ACC112 (cell line): ENCODE measurements at regions not wholly inside any gene's neighbourhood (a gene's known extent, or its start where the extent isn't known, plus 50 kb on each side); places are given as distances from the start of the nearest gene placed in this dataset.
"Not testable (repeated sequence)": the region's sequence is repeated elsewhere in the genome, so short reads cannot be mapped to it uniquely, and the experiment has no call there.

Source experiments
- H2AFZ ChIP-seq: fragments of 200-600 bp; sonication (generic); one replicate; pipeline ENCODE4 v1.6.0; 2017; ENCODE audit warnings: antibody characterized with exemption, low read length; ENCODE audit not compliant: unreplicated experiment
- H3K27ac ChIP-seq: fragments of 200-600 bp; sonication (generic); 2 replicates; pipeline ENCODE4 v1.5.1; 2014; ENCODE audit warnings: low read depth, mild to moderate bottlenecking, antibody characterized with exemption, low read length, moderate library complexity
- H3K27me3 ChIP-seq: fragments of 200-600 bp; sonication (generic); 2 replicates; pipeline ENCODE4 v1.6.1; 2014; ENCODE audit warnings: mild to moderate bottlenecking, antibody characterized with exemption, low read length, moderate library complexity, mixed read lengths; ENCODE audit not compliant: insufficient read depth
- H3K36me3 ChIP-seq: fragments of 200-600 bp; sonication (generic); 2 replicates; pipeline ENCODE4 v1.6.1; 2016; ENCODE audit warnings: mild to moderate bottlenecking, antibody characterized with exemption, low read length, moderate library complexity, mixed read lengths; ENCODE audit not compliant: insufficient read depth
- H3K4me1 ChIP-seq: fragments of 200-600 bp; sonication (generic); one replicate; pipeline ENCODE4 v1.6.1; 2016; ENCODE audit warnings: low read length, mixed read lengths; ENCODE audit not compliant: insufficient read depth, unreplicated experiment, control insufficient read depth
- H3K4me3 ChIP-seq: fragments of 200-600 bp; sonication (generic); 2 replicates; pipeline ENCODE4 v1.5.1; 2014; ENCODE audit warnings: mild to moderate bottlenecking, low read depth, low read length
- H3K79me2 ChIP-seq: fragments of 200-600 bp; sonication (generic); one replicate; pipeline ENCODE4 v1.6.0; 2016; ENCODE audit warnings: low read length; ENCODE audit not compliant: control insufficient read depth, unreplicated experiment, insufficient read depth

DNA sequence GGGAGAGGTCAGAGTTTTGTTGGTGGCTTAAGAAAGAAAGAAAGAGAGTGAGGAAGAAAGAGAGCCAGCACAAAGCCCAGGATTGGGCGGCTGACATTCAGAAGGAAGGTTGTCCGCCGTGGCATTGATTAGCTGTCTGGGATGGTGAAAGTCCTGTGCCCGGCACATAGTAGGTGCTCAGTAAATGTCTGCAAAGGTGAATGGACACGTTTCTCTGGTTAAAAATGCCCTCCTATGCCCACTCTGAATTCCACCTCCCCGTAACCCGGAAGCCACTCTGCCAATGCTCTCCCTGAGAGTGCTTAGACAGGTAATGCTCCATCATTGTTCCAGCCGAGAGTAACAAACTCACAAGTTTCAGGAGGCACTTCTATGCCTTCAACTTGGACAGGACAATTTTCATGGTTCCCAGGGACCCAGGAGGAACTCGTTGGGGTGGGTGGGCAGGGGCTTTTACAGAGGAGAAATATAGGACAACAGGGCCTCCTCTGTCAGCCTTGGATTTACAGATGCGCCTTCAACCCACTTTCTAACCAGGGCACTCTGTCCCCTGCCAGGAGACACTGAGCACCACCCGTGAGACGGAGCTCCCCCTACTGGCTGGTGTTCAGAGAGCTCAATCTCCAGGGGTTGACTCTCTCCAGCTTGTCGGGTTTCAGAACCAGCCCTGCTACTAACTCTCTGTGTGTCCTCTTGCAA, 411.5 kb upstream of the ZMIZ1 start:
- Histone ChIP-seq H3K36me3 (no peaks in the 10 kb centered on the region), H3K4me3 (no peak overlapping the region), H2AFZ (no peak overlapping the region), H3K27ac (no peak overlapping the region), H3K79me2 (no peaks in the 10 kb centered on the region), H3K4me1 (no peaks in the 10 kb centered on the region), H3K27me3 (peaks cover 67% of the 10 kb centered on the region)

DNA sequence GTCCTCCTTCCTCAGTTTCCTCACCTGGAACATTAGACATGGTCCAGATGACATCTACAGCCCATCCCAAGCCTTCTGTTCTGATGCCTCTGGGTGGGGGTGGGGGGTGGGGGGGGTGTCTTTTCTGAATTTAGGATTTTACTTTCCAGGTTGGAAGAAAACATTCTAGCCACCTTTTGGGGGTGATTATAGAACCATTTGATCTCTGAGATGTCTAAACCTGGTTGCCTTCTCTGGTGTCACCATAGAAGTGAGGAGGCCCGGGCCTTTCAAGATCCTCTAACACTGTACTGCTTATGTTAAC, 411.0 kb upstream of the ZMIZ1 start:
- no peak overlapping the region for H3K27ac ChIP-seq
- no peak overlapping the region for H2AFZ ChIP-seq

DNA sequence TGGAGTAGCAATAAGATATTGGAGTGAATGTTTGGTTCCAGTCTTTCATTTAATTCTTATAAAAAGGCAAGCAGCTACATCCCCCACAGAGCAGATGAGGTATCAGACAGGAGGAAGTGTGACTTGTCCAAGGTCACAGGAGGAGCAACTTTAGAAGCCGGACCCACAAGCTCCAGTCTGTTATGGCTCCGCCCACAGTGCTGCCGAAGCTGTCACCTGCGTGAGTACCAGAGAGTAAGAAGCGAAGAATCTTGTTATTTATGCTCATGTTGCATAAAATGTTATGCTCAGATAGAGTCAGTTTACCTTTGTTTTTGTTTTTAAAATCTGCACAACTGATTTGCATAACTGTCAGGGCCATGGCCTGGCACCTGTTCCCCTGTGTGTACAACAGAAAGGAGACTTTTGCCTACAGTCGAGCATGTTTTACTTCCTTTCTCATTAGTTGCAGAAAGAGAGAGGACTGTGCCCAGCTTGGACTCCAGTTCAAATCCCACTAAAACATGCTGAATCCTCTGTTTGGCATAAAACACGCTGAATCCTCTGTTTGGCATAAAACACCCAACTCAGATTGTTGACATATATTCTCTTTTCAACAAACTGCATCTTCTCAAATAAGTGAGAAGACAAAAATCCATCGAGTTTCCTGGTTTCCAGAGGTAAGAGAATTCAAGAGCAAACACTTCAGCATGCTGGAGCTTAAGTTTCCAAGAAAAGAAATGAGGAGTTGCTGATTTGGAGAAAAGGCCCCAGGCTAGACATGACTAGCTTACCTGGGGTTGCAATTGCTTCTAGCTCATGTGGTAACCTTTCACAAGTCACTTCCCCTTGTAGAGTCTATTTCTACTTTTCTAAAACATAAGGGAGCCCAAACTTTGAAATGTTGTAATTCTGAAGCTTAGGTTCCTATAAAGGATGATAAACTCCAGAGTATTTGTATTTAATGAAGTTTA, 409.8 kb upstream of the ZMIZ1 start:
- Histone ChIP-seq H3K79me2 (no peaks in the 10 kb centered on the region), H3K27ac (no peak overlapping the region), H3K36me3 (no peaks in the 10 kb centered on the region), H3K4me3 (no peak overlapping the region), H3K4me1 (no peaks in the 10 kb centered on the region), H3K27me3 (peaks cover 66% of the 10 kb centered on the region), H2AFZ (no peak overlapping the region)

More for the DNA sequence above, 411.0 kb upstream of the ZMIZ1 start:
- H3K4me3 ChIP-seq, result no peak overlapping the region
- H3K36me3 ChIP-seq, result no peaks in the 10 kb centered on the region
- H3K79me2 ChIP-seq, result no peaks in the 10 kb centered on the region
- no peaks in the 10 kb centered on the region for H3K4me1 ChIP-seq
- H3K27me3 ChIP-seq, result peaks cover 67% of the 10 kb centered on the region

DNA sequence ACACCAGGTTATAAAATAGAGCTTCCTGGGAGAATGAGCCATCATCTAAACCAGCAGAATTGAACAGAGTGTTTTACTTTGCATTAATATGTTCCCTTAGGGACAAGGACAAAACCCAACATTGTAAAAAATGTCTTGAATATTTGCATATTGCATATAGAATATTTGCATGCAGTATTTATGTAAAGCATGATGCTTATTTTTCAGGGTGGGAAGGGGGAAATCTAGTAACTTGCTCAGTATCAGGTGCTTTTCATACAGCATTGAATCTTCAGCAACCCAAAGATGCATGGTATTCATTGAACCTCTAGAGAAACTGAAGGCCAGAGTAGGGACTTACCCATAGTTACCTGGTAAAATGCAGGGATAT, 409.2 kb upstream of the ZMIZ1 start:
- no peak overlapping the region for H3K27ac ChIP-seq
- no peak overlapping the region for H2AFZ ChIP-seq
- H3K36me3 ChIP-seq, result no peaks in the 10 kb centered on the region
- H3K4me3 ChIP-seq, result no peak overlapping the region
- no peaks in the 10 kb centered on the region for H3K79me2 ChIP-seq
- H3K4me1 ChIP-seq, result no peaks in the 10 kb centered on the region
- H3K27me3 ChIP-seq, result peaks cover 65% of the 10 kb centered on the region

DNA sequence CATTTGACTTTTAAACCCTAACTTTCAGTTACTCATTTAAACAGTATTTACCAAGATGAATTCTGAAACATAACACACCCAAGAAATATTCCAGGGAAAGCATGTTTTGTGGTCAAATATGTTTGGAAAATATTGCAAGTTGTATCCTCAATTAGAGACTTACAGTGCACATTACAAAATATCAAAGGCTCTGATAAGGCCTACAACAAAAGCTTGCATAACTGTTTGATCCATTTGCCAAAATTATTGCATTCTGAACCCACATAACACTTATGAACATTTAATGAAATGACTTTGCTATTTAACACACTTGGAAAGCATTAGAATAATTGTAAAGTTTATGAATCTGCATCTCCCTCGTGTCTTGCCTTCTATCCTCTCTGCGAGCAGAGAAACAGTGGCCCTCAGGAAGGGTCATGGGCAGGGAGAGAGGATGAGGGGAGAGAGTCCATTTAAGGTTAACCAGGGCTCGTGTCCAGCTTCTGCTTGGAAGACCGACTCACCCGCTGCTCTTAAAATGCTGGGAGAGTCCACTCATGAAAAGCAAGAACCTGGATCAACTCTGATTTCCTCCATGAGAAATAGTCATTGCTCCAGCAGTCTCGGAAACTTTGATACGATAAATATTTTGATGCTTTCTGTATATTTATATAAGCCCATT, 408.2 kb upstream of the ZMIZ1 start:
- Histone ChIP-seq H3K36me3 (no peaks in the 10 kb centered on the region), H2AFZ (no peak overlapping the region), H3K4me1 (no peaks in the 10 kb centered on the region), H3K27me3 (peaks cover 65% of the 10 kb centered on the region), H3K27ac (no peak overlapping the region), H3K4me3 (no peak overlapping the region), H3K79me2 (no peaks in the 10 kb centered on the region)

DNA sequence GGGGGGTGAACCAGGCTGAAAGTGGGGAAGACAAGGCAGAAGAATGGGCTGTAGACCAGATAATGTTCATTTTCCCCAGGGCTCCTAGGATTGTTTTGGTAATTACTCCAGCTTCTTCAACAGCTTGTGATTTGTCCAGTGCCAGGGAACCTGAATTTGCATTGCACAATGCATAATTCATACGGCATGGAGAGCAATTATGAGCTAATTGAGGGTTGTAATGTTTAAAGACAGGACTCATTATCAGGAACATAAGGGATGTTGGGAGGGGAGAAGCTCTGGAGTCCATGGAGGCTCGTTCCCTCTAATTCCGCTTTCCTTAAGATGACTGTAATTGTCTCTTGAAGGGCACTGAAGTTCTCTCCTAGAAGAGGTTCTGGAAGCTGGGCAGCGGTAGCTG, 405.0 kb upstream of the ZMIZ1 start:
- H3K36me3 ChIP-seq, result no peaks in the 10 kb centered on the region

DNA sequence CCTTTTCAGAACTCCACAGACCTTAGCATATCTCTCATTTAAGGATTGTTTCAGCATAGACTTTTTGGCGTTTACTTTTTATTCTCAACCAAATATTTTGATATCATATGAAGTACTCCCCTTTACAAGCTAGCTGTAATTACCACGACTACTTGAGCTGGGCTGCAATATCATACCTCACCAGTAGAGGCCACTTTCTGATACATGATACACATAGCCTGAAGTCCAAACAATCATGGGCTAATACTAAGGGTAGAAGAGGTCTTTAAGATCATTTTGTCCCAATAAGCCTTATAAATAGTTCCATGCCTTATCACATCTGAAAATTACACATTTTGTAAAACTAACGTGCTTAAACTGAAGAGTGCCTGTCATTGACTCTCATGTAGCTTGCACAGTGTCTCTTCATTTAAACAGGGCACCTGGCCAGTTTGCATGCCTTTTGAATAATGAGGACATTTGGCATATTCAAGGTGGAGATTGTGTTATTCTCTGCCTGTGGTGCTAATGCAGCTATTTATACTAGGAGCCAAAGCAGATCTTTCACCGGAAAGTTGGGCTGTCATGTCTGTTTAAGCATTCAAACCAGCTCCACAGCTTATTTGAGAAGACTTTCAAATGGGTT, 403.7 kb upstream of the ZMIZ1 start:
- no peak overlapping the region for H2AFZ ChIP-seq
- H3K4me1 ChIP-seq, result no peaks in the 10 kb centered on the region
- no peaks in the 10 kb centered on the region for H3K36me3 ChIP-seq
- no peak overlapping the region for H3K4me3 ChIP-seq
- H3K79me2 ChIP-seq, result no peaks in the 10 kb centered on the region
- H3K27ac ChIP-seq, result no peak overlapping the region
- H3K27me3 ChIP-seq, result peaks cover 58% of the 10 kb centered on the region

More for the DNA sequence above, 405.0 kb upstream of the ZMIZ1 start:
- Histone ChIP-seq H3K79me2 (no peaks in the 10 kb centered on the region), H3K27ac (no peak overlapping the region), H3K4me1 (no peaks in the 10 kb centered on the region), H3K27me3 (peaks cover 68% of the 10 kb centered on the region), H2AFZ (no peak overlapping the region), H3K4me3 (no peak overlapping the region)

DNA sequence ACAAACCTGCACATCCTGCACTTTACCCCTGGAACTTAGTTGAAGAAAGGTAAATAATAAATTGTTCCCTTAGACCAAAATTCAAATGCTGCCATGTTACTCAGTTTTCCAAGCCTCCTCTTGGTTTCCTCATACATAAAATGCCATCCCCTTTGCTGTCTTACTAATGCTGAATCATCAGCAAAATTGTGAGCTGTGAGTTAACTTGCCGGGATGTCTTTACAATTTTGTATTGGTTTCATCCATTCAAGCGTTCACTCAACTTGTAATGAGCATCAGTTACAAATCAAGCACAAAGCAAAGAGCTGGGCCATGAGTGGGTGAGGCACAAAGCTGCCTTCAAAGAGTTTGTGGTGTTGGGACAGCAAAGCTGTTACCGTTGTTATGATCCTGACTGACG, 395.8 kb upstream of the ZMIZ1 start:
- no peaks in the 10 kb centered on the region for H3K79me2 ChIP-seq

DNA sequence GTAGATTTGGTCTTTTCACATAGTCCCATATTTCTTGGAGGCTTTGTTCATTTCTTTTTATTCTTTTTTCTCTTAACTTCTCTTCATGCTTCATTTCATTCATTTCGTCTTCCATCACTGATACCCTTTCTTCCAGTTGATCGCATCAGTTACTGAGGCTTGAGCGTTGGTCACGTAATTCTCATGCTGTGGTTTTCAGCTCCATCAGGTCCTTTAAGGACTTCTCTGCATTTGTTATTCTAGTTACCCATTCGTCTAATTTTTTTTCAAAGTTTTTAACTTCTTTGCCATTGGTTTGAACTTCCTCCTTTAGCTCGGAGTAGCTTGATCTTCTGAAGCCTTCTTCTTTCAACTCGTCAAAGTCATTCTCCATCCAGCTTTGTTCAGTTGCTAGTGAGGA, 387.6 kb upstream of the ZMIZ1 start:
- H3K27me3 ChIP-seq, result peaks cover 19% of the 10 kb centered on the region
- H3K36me3 ChIP-seq, H3K4me1 ChIP-seq, H3K4me3 ChIP-seq, H3K79me2 ChIP-seq, H3K27ac ChIP-seq, H2AFZ ChIP-seq: not testable (repeated sequence)

More for the DNA sequence above, 395.8 kb upstream of the ZMIZ1 start:
- Histone ChIP-seq H3K27ac (no peak overlapping the region), H3K4me3 (no peak overlapping the region), H3K4me1 (peaks cover 2% of the 10 kb centered on the region), H2AFZ (no peak overlapping the region), H3K36me3 (no peaks in the 10 kb centered on the region), H3K27me3 (peaks cover 29% of the 10 kb centered on the region)

DNA sequence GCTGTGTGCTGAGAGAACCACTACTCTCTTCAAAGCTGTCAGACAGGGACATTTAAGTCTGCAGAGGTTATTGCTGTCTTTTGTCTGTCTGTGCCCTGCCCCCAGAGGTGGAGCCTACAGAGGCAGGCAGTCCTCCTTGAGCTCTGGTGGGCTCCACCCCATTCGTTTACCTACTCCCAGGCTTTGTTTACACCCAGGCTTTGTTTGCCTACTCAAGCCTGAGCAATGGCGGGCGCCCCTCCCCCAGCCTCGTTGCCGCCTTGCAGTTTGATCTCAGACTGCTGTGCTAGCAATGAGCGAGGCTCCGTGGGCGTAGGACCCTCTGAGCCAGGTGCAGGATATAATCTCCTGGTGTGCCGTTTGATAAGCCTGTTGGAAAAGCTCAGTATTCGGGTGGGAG, 386.8 kb upstream of the ZMIZ1 start:
- not testable (repeated sequence) for H3K79me2 ChIP-seq, H3K27ac ChIP-seq, H3K4me3 ChIP-seq, H3K36me3 ChIP-seq, H2AFZ ChIP-seq, H3K4me1 ChIP-seq
- peaks cover 19% of the 10 kb centered on the region for H3K27me3 ChIP-seq
